ENCODE measurements at regions not wholly inside any gene's neighbourhood (a gene's known extent, or its start where the extent isn't known, plus 50 kb on each side); places are given as distances from the start of the nearest gene placed in this dataset.
A peak's percentile ranks its signal among the peaks of the same experiment; 100 is the strongest.

- no peak overlapping the region for H3K4me3 ChIP-seq (ENCODE audit: low read depth, low read length, poor library complexity, severe bottlenecking)
- CTCF ChIA-PET (ENCODE audit: unreplicated experiment) = no interaction called here
- no peaks in the 10 kb centered on the region for H4K20me1 ChIP-seq (ENCODE audit: insufficient read depth, low read length)
- no peaks in the 10 kb centered on the region for H3K4me1 ChIP-seq (ENCODE audit: insufficient read depth, low read length, poor library complexity, severe bottlenecking)
- H3K9me3 ChIP-seq (ENCODE audit: low read length) = no peaks in the 10 kb centered on the region
- no peak overlapping the region for H2AFZ ChIP-seq (ENCODE audit: low read length)
- no peak overlapping the region for H3K4me2 ChIP-seq (ENCODE audit: low read length)
- no peaks in the 10 kb centered on the region for H3K79me2 ChIP-seq (ENCODE audit: insufficient read depth, low read depth, low read length)
- no peak overlapping the region for H3K27ac ChIP-seq (ENCODE audit: low read depth, low read length, poor library complexity, severe bottlenecking)
- POLR2A ChIA-PET = no interaction called here
- DNase-seq (ENCODE audit: low spot score) = no peak
- intact Hi-C loops (cut with micrococcal nuclease; ENCODE audit: unreplicated experiment) = no loop called here
- no peaks in the 10 kb centered on the region for H3K9me2 ChIP-seq (ENCODE audit: insufficient read depth, low read length)
- 0 out of 2 replicates have a peak, but pooled peaks have one; percentile 13 for TF ChIP-seq CTCF (conservative IDR thresholded peaks at IDR 0.05; ENCODE audit: low read length)
- TF ChIP-seq EZH2phosphoT487 (IDR thresholded peaks at IDR 0.05; ENCODE audit: borderline replicate concordance, low read depth, low read length) = no peak
- H3K36me3 ChIP-seq (ENCODE audit: insufficient read depth, low read length) = no peaks in the 10 kb centered on the region
- BruUV-seq (replicated peaks) = no TSS peak
Measured at GRCh38 chr6:74939151-74939708, 266.6 kb downstream of the COL12A1 start.

GRCh38 chr6:74937936-74938335 is 267.9 kb downstream of the COL12A1 start:
- Histone ChIP-seq H3K4me2 (ENCODE audit: low read length) (no peak overlapping the region), H3K79me2 (ENCODE audit: insufficient read depth, low read depth, low read length) (no peaks in the 10 kb centered on the region), H3K4me3 (ENCODE audit: low read depth, low read length, poor library complexity, severe bottlenecking) (no peak overlapping the region), H2AFZ (ENCODE audit: low read length) (no peak overlapping the region), H3K9me3 (ENCODE audit: low read length) (no peaks in the 10 kb centered on the region), H3K4me1 (ENCODE audit: insufficient read depth, low read length, poor library complexity, severe bottlenecking) (no peaks in the 10 kb centered on the region), H3K27ac (ENCODE audit: low read depth, low read length, poor library complexity, severe bottlenecking) (no peak overlapping the region), H4K20me1 (ENCODE audit: insufficient read depth, low read length) (no peaks in the 10 kb centered on the region), H3K9me2 (ENCODE audit: insufficient read depth, low read length) (no peaks in the 10 kb centered on the region), H3K36me3 (ENCODE audit: insufficient read depth, low read length) (no peaks in the 10 kb centered on the region)
- ChIA-PET POLR2A (no interaction called here), CTCF (ENCODE audit: unreplicated experiment) (no interaction called here)
- TF ChIP-seq EZH2phosphoT487 (IDR thresholded peaks at IDR 0.05; ENCODE audit: borderline replicate concordance, low read depth, low read length) = no peak
- TF ChIP-seq CTCF (conservative IDR thresholded peaks at IDR 0.05; ENCODE audit: low read length) = no peak
- intact Hi-C loops (cut with micrococcal nuclease; ENCODE audit: unreplicated experiment) = no loop called here
- no TSS peak for BruUV-seq (replicated peaks)
- DNase-seq (ENCODE audit: low spot score) = no peak

GRCh38 chr6:74936886-74937285 is 269.0 kb downstream of the COL12A1 start:
- no peaks in the 10 kb centered on the region for H3K79me2 ChIP-seq (ENCODE audit: insufficient read depth, low read depth, low read length)
- no peaks in the 10 kb centered on the region for H4K20me1 ChIP-seq (ENCODE audit: insufficient read depth, low read length)
- H3K27ac ChIP-seq (ENCODE audit: low read depth, low read length, poor library complexity, severe bottlenecking) = no peak overlapping the region
- no peaks in the 10 kb centered on the region for H3K9me2 ChIP-seq (ENCODE audit: insufficient read depth, low read length)
- TF ChIP-seq EZH2phosphoT487 (IDR thresholded peaks at IDR 0.05; ENCODE audit: borderline replicate concordance, low read depth, low read length) = no peak
- no peak for TF ChIP-seq CTCF (conservative IDR thresholded peaks at IDR 0.05; ENCODE audit: low read length)
- H3K4me2 ChIP-seq (ENCODE audit: low read length) = no peak overlapping the region
- H3K4me1 ChIP-seq (ENCODE audit: insufficient read depth, low read length, poor library complexity, severe bottlenecking) = no peaks in the 10 kb centered on the region
- intact Hi-C loops (cut with micrococcal nuclease; ENCODE audit: unreplicated experiment) = no loop called here
- CTCF ChIA-PET (ENCODE audit: unreplicated experiment) = no interaction called here
- POLR2A ChIA-PET = interaction anchor here (0.6 kb wide), 2 partner anchors 809 to 1307 kb away, joined by 3 read pairs; no protein-coding TSS in a partner anchor
- no peaks in the 10 kb centered on the region for H3K9me3 ChIP-seq (ENCODE audit: low read length)
- no peak overlapping the region for H3K4me3 ChIP-seq (ENCODE audit: low read depth, low read length, poor library complexity, severe bottlenecking)
- no peaks in the 10 kb centered on the region for H3K36me3 ChIP-seq (ENCODE audit: insufficient read depth, low read length)
- DNase-seq (ENCODE audit: low spot score) = no peak
- BruUV-seq (replicated peaks) = no TSS peak
- no peak overlapping the region for H2AFZ ChIP-seq (ENCODE audit: low read length)
